HG03571 (cell line): ENCODE measurements at regions not wholly inside any gene's neighbourhood (a gene's known extent, or its start where the extent isn't known, plus 50 kb on each side); places are given as distances from the start of the nearest gene placed in this dataset.
A peak's percentile ranks its signal among the peaks of the same experiment; 100 is the strongest.

Experiments used
- ATAC-seq: cut with Tn5 transposase; IDR thresholded peaks from one replicate; pipeline ENCODE4 v1.9.1; 2021; ENCODE audit not compliant: unreplicated experiment

GRCh38 chr3:168858327-168858726, 762.6 kb upstream of the GOLIM4 start:
- no peak for ATAC-seq

DNA sequence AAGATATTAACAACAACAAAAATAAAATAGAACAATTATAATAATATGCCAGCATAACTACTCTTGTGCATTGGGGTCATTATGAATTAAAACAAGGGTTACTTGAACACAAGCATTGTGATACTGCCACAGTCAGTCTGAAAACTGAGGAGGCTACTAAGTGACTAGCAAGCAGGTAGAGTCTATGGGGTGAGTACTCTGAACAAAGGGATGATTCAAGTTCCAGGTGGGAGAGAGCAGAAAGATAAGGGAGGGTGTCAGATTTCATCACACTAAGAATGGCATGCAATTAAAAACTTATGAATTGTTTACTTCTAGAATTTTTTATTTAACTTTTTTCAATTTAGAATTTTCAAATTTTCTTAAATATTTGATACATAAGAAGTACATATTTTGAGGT, 754.4 kb upstream of the GOLIM4 start:
- ATAC-seq, result no peak

DNA sequence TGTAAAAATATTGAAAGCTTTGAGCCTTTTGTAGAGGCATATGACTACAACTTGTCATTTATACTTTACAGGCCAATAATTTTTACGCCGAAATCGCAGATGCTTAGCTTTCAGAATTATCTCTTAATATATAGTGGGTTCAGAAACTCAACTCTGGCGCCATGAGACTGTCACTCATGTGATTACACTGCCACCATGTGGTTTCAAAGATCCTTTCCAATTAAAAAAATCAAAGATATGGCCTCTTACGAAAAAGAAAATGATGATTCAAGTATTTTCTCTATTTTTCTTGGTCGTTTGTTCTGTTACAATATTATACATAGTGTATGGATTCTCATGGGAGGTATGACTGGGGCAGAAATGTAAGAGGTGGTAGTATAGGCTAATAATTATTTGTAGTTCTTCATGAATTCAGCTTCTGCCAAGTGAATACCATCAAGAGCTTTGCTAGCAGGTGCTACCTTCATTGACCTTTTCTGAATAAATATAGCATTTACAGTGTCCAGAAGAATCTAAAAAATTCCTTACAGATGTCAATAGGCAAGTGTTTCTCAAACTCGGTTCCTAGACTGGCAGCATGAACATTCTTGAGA, 751.7 kb upstream of the GOLIM4 start:
- ATAC-seq, result peak; percentile 62

DNA sequence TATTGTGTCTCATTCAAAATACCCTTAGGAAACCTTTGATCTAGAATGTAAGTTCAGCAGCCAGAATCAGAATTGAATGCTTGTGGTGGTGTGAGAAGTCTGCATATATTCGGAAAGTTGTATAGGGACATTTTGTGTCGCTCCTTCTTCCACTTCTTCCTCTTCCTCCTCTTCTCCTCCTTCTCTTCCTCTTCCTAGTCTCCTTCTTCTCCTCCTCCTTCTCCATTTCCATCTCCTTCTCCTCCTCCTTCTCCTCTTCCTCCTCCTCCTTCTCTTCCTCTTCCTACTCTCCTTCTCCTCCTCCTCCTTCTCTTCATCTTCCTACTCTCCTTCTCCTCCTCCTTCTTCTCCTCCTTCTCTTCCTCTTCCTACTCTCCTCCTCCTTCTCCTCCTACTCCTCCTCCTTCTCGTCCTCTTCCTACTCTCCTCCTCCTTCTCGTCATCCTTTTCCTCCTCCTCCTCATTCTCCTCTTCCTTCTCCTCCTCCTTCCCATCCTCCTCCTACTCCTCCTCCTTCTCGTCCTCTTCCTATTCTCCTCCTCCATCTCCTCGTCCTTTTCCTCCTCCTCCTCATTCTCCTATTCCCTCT, 749.3 kb upstream of the GOLIM4 start:
- ATAC-seq, result no peak

DNA sequence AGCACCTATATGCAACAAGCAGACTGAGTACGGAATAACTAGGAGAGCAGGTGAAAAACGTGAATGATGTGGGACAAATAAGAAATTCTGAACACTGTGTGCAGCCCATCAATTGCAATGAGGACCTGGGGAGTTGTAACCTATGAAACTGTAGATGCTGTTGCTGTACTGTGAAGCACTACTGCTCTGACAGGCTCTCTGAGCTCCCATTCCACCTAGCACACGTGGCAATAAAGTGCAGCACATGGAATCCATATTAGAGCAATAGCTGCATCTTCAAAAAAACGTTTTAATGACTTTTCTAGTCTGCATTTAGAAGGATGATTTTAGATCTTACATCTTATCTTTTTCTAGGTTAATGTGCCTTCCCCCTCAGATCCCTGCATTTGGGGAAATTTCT, 748.7 kb upstream of the GOLIM4 start:
- ATAC-seq, result no peak

- no peak for ATAC-seq
These were observed 747.8 kb upstream of the GOLIM4 start for GRCh38 chr3:168843481-168843880.

DNA sequence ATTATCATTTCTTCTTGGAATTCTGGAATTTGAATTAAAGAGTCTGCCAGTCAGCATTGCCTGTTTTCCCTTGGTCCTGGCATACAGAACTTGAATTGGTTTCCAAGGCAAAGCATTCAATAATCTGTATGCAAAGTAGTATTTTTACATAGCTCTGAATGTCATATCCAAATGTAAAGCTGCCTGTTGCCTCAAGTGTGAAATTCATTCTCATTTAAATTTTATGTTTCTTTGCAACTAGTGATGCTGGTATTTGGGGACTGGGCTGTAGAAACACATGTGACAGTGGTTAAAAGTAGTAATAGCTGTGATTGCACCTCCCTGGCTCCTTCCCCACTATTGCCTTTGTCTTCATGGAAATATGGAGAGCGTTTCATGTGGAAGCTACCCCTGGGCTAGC, 743.9 kb upstream of the GOLIM4 start:
- ATAC-seq, result no peak

GRCh38 chr3:168834558-168834957, 738.8 kb upstream of the GOLIM4 start:
- no peak for ATAC-seq

GRCh38 chr3:168828943-168829342, 733.2 kb upstream of the GOLIM4 start:
- ATAC-seq, result no peak

DNA sequence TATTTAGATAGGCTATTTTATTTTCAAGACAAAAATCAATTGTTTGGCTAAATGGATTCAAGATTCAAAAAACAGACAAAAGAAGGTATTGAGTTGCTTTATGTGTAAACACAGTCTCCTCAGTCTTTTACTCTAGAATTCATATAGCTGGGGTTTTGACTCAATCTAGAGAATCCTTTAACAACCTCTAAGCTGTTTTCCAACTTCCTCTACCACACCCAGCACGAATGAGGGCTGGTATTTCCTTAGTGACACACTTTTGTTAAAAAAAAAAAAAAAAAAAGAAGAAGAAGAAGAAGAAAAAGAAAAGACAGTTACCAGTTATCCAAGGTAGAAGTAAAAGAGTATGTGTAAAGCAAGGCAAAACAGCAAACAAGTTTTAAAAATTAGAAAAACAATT, 732.8 kb upstream of the GOLIM4 start:
- no peak for ATAC-seq

DNA sequence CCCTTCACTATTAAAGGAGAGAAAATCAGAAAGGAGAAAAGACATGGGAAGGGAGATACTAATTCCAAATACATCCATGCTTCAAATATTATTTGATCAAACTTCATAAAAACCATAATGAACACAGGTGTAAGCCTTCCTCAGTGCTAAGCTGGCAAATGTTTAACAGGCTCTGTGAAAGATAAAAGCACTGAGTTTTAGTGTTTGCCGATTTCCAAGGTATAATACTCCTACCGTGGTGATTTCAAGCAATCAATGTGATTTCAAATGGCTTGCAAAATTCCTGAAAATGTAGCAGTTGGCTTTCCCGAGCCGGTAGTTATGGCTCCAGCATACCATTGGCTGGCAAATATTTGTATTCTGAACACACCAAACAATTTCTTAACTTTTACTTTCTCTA, 732.3 kb upstream of the GOLIM4 start:
- ATAC-seq, result no peak

DNA sequence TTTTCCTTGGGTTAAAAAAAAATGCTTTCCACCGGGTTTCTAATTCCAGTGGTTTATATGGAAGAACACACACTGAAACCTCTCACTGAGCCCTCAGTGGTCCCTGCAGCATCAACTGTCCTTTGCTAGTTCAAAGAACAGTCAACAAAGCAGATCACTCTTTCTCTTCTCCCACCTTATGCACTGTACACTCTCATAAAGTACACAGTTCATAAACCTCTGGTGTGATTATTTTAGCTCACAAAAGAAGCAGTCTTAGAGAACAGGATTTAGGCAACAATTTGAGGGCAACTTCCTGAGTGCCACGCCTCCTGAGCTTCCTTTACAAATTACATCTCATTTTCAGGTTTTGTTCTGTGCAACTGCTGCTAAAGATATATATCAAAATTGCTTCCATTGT, 728.4 kb upstream of the GOLIM4 start:
- ATAC-seq, result no peak

DNA sequence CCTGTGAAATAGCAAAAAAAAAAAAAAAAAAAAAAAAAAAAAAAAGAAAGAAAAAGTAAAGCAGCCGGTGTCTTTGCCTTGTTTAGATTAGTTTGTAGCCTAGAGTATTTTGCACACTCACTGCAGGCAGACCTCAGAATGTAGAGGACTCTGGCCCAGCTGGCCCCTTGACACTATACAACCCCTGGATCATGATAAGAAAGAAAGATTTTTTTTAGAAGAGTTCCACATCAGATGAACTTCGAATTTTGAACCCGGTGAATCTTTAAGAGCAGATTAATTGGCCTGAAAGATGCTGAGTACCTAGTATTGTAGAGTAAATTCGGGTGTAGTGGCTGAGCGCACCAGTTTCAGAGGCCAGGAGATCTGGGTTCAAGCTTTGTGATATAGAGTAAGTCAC, 727.7 kb upstream of the GOLIM4 start:
- no peak for ATAC-seq

DNA sequence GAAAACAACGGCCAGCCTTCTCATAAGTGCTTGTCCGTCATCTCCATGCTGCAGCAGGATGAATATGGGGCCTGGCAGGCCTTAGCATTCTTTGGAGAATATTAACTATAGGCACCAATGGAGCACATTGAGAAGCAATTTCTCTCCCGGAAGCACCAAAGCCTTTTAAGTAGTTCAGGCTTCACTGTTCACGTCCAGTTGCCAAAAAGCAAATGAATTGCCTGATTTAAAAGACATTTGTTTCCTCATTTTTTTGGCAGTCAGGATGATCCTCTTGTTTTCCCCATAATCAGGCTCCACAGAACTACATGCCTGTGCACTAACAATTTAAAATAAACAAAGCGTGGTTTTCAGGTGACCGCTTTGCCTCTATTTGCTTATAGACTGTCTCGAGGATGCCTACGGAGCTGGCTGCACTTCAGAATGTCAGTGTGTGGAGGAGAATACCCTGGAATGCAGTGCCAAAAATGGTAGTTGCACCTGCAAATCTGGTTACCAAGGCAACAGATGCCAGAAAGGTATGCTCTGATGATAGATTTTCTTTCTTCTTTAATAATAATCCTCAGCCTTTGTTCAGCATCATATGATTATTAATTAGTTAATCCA, 725.2 kb upstream of the GOLIM4 start:
- no peak for ATAC-seq

DNA sequence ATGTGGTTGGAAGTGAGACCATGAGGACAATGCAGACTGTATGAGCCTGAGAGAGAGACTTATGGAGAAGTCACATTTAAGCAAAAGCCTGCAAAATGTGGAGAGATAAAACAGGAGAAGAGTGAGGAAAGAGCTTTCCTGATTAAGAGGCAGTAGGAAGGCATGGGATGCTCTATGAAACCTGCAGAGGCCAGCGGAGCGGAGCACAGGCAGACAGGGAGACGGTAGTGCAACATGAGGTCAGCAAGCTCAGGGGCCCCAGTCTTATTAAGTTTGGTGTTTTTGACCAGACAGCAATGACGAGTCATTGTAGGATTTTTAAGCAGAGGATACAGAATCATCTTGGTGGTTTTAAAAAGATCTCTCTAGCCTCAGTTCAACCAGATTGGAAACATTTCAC, 721.5 kb upstream of the GOLIM4 start:
- ATAC-seq, result no peak

DNA sequence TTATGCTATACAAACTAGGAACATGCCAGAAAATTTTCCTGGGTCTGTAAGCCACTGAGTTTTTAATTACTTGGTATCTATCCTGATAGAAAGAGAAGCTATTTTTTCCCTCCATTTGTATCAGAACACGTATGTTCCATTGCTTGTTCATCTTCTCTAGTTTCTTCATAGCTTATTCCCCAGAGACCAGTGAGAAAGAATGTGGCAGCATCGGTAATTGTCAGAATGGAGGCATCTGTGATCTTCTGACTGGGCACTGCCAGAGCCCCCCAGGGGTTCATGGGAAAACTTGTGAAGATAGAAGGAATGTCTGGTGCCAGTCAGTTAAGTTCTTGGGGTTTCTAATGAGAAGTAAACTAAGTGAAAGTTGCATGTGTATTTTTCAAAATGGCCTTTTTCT, 720.2 kb upstream of the GOLIM4 start:
- ATAC-seq, result no peak

DNA sequence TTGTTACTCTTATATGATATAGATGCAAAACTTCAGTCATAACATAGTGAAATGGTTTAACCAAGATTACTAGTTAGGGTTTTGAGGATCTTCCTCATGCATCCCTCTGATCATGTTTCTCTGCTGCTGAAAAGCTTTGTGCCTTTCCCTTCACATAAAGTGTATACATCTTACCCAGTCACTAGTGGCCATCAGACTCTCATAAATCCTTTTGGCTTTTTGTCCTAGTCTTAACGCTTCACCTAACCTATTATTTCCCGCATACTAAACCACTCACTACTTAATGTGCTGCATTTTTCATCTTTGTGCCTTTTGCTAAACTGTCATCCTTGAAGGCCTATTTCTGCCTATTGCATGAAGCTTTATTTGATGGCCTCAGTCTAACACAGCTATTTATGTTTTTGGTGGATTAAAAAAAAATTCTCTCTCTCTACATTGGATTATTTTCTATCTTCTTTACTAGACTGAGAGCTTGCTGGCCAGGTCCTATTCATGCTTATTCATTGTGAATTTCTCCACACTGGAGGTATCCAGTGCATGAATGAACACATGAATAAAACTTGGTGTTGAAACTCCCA, 717.6 kb upstream of the GOLIM4 start:
- no peak for ATAC-seq

- ATAC-seq, result no peak
These were observed 716.5 kb upstream of the GOLIM4 start for GRCh38 chr3:168812234-168812633.

DNA sequence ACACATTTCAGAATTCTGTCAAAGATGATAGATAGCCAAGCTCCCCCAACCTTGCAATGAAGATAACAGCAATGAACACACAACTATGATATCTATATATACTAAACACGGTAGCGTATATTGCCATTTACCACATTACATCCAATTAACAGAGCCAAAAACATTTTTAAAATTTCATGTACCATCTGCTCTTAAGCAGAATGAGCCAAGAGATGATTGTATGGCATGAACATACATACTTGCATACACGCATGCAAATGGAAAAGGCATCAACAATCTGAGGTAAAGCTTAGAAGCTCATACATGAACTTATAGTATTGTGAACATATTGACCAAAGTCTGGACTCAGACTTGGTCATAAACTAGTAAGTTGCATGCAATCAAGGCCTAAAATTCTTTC, 712.9 kb upstream of the GOLIM4 start:
- no peak for ATAC-seq

DNA sequence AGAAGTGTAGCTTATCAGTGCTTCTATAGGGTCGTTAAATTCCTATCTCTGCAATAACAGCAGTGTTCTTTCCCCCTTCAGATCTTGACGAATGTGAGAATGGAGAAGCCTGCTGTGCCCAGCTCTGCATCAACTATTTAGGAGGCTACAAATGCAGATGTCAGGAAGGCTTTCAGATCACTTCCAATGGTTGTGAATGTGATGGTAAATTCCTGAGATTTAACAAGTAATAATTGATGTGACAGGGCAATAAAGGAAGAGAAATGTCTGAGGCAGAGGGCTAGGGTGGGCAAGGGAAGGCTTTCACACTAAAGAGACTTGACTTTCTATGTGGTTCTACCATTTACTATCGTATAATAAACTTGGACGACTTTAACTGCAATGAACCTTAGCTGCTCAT, 711.7 kb upstream of the GOLIM4 start:
- ATAC-seq, result no peak

DNA sequence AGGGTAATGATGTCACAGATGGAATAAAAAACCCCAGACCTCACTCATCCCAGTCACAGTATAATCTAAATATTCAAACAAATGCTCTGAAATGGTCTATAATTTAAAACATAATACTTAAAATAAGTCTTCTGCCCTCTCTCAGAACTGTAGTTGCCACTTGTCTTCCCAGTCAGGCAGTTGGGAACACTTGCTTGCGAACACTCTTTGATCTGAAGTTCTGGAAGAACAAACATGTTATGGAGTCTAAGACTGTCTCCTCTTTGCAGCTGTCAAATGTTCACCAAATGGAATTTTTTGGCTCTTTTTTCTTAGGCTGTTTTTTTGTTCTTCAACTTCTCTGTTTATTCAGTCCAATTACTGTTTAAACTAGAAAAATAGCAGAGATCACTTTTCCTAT, 711.1 kb upstream of the GOLIM4 start:
- ATAC-seq, result no peak

DNA sequence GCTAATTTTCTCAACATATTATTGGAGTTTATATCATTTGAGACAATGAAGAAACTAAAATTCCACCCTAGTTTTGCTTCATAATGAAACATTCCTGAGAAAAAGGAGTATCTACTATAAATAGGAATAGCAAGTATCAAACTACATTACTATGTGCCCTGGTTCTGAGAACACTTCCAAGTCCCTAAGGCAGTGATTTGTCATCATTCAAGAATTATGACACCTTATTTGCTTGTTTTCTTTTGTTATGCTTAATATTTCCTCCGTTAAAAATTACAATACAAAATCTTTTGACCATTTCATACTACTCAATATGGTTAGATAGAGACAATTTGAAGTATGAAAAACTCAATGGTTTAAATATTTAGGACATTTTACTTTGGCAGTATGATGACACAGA, 707.8 kb upstream of the GOLIM4 start:
- ATAC-seq, result no peak

DNA sequence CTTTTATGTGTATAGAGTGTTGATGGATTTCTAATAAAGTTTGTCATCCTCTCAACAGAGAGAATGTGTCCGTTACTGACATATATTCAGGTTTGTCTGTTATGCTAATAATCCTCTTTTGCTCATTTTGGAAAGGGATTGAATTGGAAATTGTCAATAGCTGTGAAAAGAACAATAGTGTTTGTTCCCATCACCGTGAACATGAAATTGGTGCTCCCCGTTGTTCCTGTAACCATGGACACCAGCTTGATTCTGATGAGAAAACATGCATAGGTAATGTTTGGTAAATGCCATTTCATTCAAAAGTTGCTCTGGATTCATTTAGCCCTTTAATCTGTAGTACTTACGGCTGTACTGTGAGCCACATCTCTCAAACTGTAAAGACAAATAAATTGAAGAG, 707.0 kb upstream of the GOLIM4 start:
- no peak for ATAC-seq
